SK-N-SH treated with all-trans-retinoic acid at 6 μM for 48 hours (cell line): ENCODE measurements at regions not wholly inside any gene's neighbourhood (a gene's known extent, or its start where the extent isn't known, plus 50 kb on each side); places are given as distances from the start of the nearest gene placed in this dataset.

ENCODE experiments used
- ATAC-seq: fragments of 200-7000 bp; cut with Tn5 transposase; 3 replicates; pipeline ENCODE4 v1.9.1; 2020; ENCODE audit warnings: mild to moderate bottlenecking, moderate library complexity
- BACH2 ChIP-seq: fragments of 250-450 bp; sonication (Bioruptor Pico); IDR thresholded peaks from 2 replicates; pipeline ENCODE4 v1.9.0; 2021; ENCODE audit warnings: mild to moderate bottlenecking, borderline replicate concordance
- CSDC2 ChIP-seq: fragments of 250-450 bp; sonication (Bioruptor Pico); IDR thresholded peaks from 2 replicates; pipeline ENCODE4 v1.5.0; 2020; ENCODE audit warnings: mild to moderate bottlenecking, moderate library complexity
- CSRNP3 ChIP-seq: fragments of 250-450 bp; sonication (Bioruptor Pico); IDR thresholded peaks from 2 replicates; pipeline ENCODE4 v1.5.1; 2021; ENCODE audit warnings: mild to moderate bottlenecking, moderate library complexity
- ESRRG ChIP-seq: fragments of 250-450 bp; sonication (Bioruptor Pico); IDR thresholded peaks from 2 replicates; pipeline ENCODE4 v1.6.1; 2021; ENCODE audit warnings: mild to moderate bottlenecking
- GLIS3 ChIP-seq: fragments of 250-450 bp; sonication (Bioruptor Pico); IDR thresholded peaks from 2 replicates; pipeline ENCODE4 v1.5.0; 2020; ENCODE audit warnings: mild to moderate bottlenecking, moderate library complexity
- ISL1 ChIP-seq: fragments of 250-450 bp; sonication (Bioruptor Pico); IDR thresholded peaks from 2 replicates; pipeline ENCODE4 v2.1.2; 2022; ENCODE audit warnings: mild to moderate bottlenecking, moderate library complexity
- OSR1 ChIP-seq: fragments of 250-450 bp; sonication (Bioruptor Pico); IDR thresholded peaks from 2 replicates; pipeline ENCODE4 v1.8.0; 2022; ENCODE audit warnings: moderate library complexity, mild to moderate bottlenecking, inconsistent platforms
- PATZ1 ChIP-seq: fragments of 250-450 bp; sonication (Bioruptor Pico); IDR thresholded peaks from 2 replicates; pipeline ENCODE4 v1.8.0; 2020; ENCODE audit warnings: mild to moderate bottlenecking, moderate library complexity, borderline replicate concordance
- POU6F1 ChIP-seq: fragments of 250-450 bp; sonication (Bioruptor Pico); IDR thresholded peaks from 2 replicates; pipeline ENCODE4 v1.8.0; 2021; ENCODE audit warnings: low read depth, mild to moderate bottlenecking, moderate library complexity, borderline replicate concordance
- PPARA ChIP-seq: fragments of 250-450 bp; sonication (Bioruptor Pico); IDR thresholded peaks from 2 replicates; pipeline ENCODE4 v1.5.0; 2020; ENCODE audit warnings: mild to moderate bottlenecking, borderline replicate concordance
- RARB ChIP-seq: fragments of 250-450 bp; sonication (Bioruptor Pico); IDR thresholded peaks from 2 replicates; pipeline ENCODE4 v1.8.0; 2021; ENCODE audit warnings: mild to moderate bottlenecking, moderate library complexity
- SNAI2 ChIP-seq: fragments of 250-450 bp; sonication (Bioruptor Pico); IDR thresholded peaks from 2 replicates; pipeline ENCODE4 v1.5.0; 2020; ENCODE audit warnings: mild to moderate bottlenecking, moderate library complexity
- TSHZ2 ChIP-seq: fragments of 250-450 bp; sonication (Bioruptor Pico); IDR thresholded peaks from 2 replicates; pipeline ENCODE4 v1.5.0; 2020; ENCODE audit warnings: mild to moderate bottlenecking, moderate library complexity
- ZC3H10 ChIP-seq: fragments of 250-450 bp; sonication (Bioruptor Pico); IDR thresholded peaks from 2 replicates; pipeline ENCODE4 v1.5.1; 2021; ENCODE audit warnings: mild to moderate bottlenecking, moderate library complexity
- ZFP3 ChIP-seq: fragments of 250-450 bp; sonication (Bioruptor Pico); IDR thresholded peaks from 2 replicates; pipeline ENCODE4 v1.5.0; 2020; ENCODE audit warnings: mild to moderate bottlenecking, moderate library complexity
- ZNF565 ChIP-seq: fragments of 450-650 bp; formaldehyde crosslinking; conservative IDR thresholded peaks from 2 replicates; pipeline ENCODE4 v1.5.0; 2020; ENCODE audit warnings: low read depth, mild to moderate bottlenecking, moderate library complexity
- ZNF70 ChIP-seq: fragments of 450-650 bp; formaldehyde crosslinking; IDR thresholded peaks from 2 replicates; pipeline ENCODE4 v1.5.0; 2020; ENCODE audit warnings: mild to moderate bottlenecking, moderate library complexity
- TF ChIP-seq, protein P1 (sequence below): fragments of 250-450 bp; sonication (Bioruptor Pico); IDR thresholded peaks from 2 replicates; pipeline ENCODE4 v1.5.1; 2020; ENCODE audit warnings: low read depth, mild to moderate bottlenecking, moderate library complexity

DNA sequence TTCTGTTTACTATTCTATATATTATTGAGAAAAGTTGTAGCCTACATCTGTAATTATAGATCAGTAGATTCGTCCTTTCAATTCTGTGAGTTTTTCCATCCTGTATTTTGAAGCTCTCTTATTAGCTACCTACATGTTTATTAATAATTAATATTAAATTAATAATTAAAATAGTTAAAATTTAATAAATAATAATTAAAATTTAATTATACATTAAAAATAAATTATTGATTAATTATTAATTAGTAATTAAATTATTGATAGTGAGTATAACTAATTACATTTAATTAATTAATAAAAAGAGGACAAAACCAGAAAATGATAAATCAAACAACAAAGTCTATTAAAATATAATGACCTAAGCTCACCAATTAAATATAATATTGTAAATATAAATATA lies 606.6 kb upstream of the ROBO1 start (continued):
- TF ChIP-seq PATZ1 (CRISPR knock-in tag) (no peak), ZNF70 (no peak), GLIS3 (CRISPR knock-in tag) (no peak)

DNA sequence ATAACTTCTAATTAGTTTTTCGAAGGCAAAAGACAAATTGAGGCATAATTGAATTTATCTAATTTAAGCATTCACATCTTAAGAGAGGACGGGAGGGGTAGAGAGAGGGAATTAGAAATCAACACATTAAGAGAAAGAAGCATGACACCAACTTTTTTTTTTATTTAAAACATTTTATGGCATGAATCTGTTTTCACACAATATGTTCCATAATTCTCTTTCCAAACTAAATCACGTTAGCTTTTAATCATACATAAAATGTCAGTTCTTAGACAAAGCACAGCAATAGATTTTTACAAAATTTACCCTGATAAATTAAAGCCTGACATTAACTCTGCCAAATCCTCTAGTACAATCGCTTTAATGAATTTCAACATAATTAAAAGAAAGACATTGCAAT lies 600.8 kb upstream of the ROBO1 start:
- ATAC-seq: no peak
- no peak for TF ChIP-seq ZFP3 (CRISPR knock-in tag)
- TF ChIP-seq ISL1 (CRISPR knock-in tag): peak; percentile 19; the same call in 1 of the 2 replicates

DNA sequence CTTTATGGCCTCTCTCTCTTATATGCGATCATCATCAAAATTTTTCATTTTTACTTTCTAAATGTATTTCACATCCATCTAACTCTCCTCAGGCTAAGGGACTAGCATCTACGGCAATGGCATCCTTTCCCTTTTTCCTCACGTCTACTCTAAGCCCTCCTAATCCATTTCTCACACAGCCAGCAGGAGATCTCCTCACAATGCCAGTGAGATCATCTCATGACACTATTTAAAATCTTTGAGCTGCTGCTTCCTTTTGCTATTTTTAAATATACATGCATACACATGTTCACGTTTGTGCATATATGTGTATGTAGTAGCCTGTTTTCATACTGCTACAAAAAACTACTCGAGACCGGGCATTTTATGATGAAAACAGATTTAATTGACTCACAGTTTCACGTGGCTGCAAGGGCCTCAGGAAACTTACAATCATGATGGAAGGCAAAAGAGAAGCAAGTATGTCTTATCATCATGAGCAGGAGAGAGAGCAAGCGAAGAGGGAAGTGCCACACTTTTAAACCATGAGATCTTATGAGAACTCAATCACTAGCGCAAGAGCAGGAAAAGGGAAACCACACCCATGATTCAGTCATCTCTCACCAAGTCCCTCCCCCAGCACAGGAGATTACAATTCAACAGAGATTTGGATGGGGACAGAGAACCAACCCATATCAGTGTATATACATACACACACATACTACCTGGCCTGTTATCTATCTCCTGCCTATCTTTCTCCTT lies 599.2 kb upstream of the ROBO1 start:
- no peak for ATAC-seq
- no peak for TF ChIP-seq ZC3H10 (CRISPR knock-in tag)
- no peak for TF ChIP-seq RARB
- no peak for TF ChIP-seq PPARA (CRISPR knock-in tag)
- TF ChIP-seq OSR1: no peak
- no peak for TF ChIP-seq BACH2 (CRISPR knock-in tag)
- TF ChIP-seq CSDC2 (CRISPR knock-in tag): no peak
- no peak for TF ChIP-seq POU6F1 (CRISPR knock-in tag)
- TF ChIP-seq ZNF565 (CRISPR knock-in tag): no peak
- TF ChIP-seq TSHZ2 (CRISPR knock-in tag): no peak
- no peak for TF ChIP-seq SNAI2 (CRISPR knock-in tag)
- TF ChIP-seq ZNF70: no peak
- no peak for TF ChIP-seq GLIS3 (CRISPR knock-in tag)
- TF ChIP-seq, protein P1, sequence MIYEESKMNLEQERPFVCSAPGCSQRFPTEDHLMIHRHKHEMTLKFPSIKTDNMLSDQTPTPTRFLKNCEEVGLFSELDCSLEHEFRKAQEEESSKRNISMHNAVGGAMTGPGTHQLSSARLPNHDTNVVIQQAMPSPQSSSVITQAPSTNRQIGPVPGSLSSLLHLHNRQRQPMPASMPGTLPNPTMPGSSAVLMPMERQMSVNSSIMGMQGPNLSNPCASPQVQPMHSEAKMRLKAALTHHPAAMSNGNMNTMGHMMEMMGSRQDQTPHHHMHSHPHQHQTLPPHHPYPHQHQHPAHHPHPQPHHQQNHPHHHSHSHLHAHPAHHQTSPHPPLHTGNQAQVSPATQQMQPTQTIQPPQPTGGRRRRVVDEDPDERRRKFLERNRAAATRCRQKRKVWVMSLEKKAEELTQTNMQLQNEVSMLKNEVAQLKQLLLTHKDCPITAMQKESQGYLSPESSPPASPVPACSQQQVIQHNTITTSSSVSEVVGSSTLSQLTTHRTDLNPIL: no peak
- TF ChIP-seq CSRNP3 (CRISPR knock-in tag): no peak
- no peak for TF ChIP-seq ISL1 (CRISPR knock-in tag)
- TF ChIP-seq PATZ1 (CRISPR knock-in tag): no peak
- no peak for TF ChIP-seq ESRRG (CRISPR knock-in tag)
- no peak for TF ChIP-seq ZFP3 (CRISPR knock-in tag)
- TF ChIP-seq, all 23 proteins: peak for 0
